NOMO-1 (cell line): ENCODE measurements at regions not wholly inside any gene's neighbourhood (a gene's known extent, or its start where the extent isn't known, plus 50 kb on each side); places are given as distances from the start of the nearest gene placed in this dataset.
"Not testable (repeated sequence)": the region's sequence is repeated elsewhere in the genome, so short reads cannot be mapped to it uniquely, and the experiment has no call there.

Experiments used
- DNase-seq, 2 experiments: peaks; one replicate each; lab custom pipeline; 2025; ENCODE audit not compliant: unreplicated experiment in 2 of 2; lab: John Stamatoyannopoulos, UW

- DNase-seq = no peak
Measured at GRCh38 chr5:107017616-107018015, 653.1 kb downstream of the EFNA5 start.

GRCh38 chr5:107012371-107012770 is 658.4 kb downstream of the EFNA5 start:
- DNase-seq = no peak

GRCh38 chr5:107011605-107012004 is 659.1 kb downstream of the EFNA5 start:
- no peak for DNase-seq

GRCh38 chr5:107010060-107010459 is 660.7 kb downstream of the EFNA5 start:
- no peak for DNase-seq

- no peak for DNase-seq
Measured at GRCh38 chr5:107005653-107006052, 665.1 kb downstream of the EFNA5 start.

GRCh38 chr5:107005161-107005560 is 665.6 kb downstream of the EFNA5 start:
- DNase-seq = no peak

- DNase-seq = no peak
Measured at GRCh38 chr5:107002115-107002514, 668.6 kb downstream of the EFNA5 start.

GRCh38 chr5:106999506-106999905 is 671.2 kb downstream of the EFNA5 start:
- not testable (repeated sequence) for DNase-seq

- DNase-seq = no peak
Measured at GRCh38 chr5:106986006-106986405, 684.7 kb downstream of the EFNA5 start.

GRCh38 chr5:106985174-106985573 is 685.6 kb downstream of the EFNA5 start:
- no peak for DNase-seq

GRCh38 chr5:106979178-106979577 is 691.6 kb downstream of the EFNA5 start:
- DNase-seq = not testable (repeated sequence)

GRCh38 chr5:106978582-106979165 is 692.1 kb downstream of the EFNA5 start:
- DNase-seq = not testable (repeated sequence)

- DNase-seq = no peak
Measured at GRCh38 chr5:106976363-106976762, 694.4 kb downstream of the EFNA5 start.

- DNase-seq = no peak
Measured at GRCh38 chr5:106974272-106974671, 696.5 kb downstream of the EFNA5 start.

GRCh38 chr5:106966686-106967315 is 703.9 kb downstream of the EFNA5 start:
- no peak for DNase-seq

GRCh38 chr5:106964132-106964531 is 706.6 kb downstream of the EFNA5 start:
- no peak for DNase-seq

GRCh38 chr5:106963630-106964029 is 707.1 kb downstream of the EFNA5 start:
- no peak for DNase-seq

GRCh38 chr5:106962464-106963230 is 708.1 kb downstream of the EFNA5 start:
- no peak for DNase-seq

GRCh38 chr5:106959387-106959786 is 711.4 kb downstream of the EFNA5 start:
- DNase-seq = no peak

- no peak for DNase-seq
Measured at GRCh38 chr5:106957336-106957735, 713.4 kb downstream of the EFNA5 start.

GRCh38 chr5:106956886-106957285 is 713.9 kb downstream of the EFNA5 start:
- no peak for DNase-seq

GRCh38 chr5:106956187-106956586 is 714.5 kb downstream of the EFNA5 start:
- no peak for DNase-seq
